Kidney (tissue), 13 donors: ENCODE measurements at regions not wholly inside any gene's neighbourhood (a gene's known extent, or its start where the extent isn't known, plus 50 kb on each side); places are given as distances from the start of the nearest gene placed in this dataset.

ENCODE experiments used
- DNase-seq, 5 donors: peaks; one replicate each; pipeline ENCODE4 v3.0.0-alpha.2; 2013 to 2020
- FAIRE-seq: peaks from 2 replicates; lab custom pipeline; 2012; peaks lifted over from hg19 to GRCh38; lab: Jason Lieb, UNC
- H3K27ac ChIP-seq, 2 donors: one replicate each; pipeline ENCODE4 v1.7.0; 2013; ENCODE audit warnings: low read depth in 2 of 2, low read length in 2 of 2, inconsistent platforms in 1 of 2
- H3K27me3 ChIP-seq: one replicate; pipeline ENCODE4 v1.7.1; 2013; ENCODE audit warnings: low read length, inconsistent platforms; ENCODE audit not compliant: control insufficient read depth, insufficient read depth
- H3K36me3 ChIP-seq, 3 donors: one replicate each; pipeline versions ENCODE4 v1.7.0 to v1.7.1; 2013; ENCODE audit warnings: low read length in 3 of 3, control low read depth in 1 of 3, inconsistent platforms in 1 of 3; ENCODE audit not compliant: insufficient read depth in 3 of 3, control insufficient read depth in 2 of 3
- H3K4me1 ChIP-seq, 3 donors: one replicate each; pipeline versions ENCODE4 v1.7.0 to v1.7.1; 2013; ENCODE audit warnings: low read length in 3 of 3, inconsistent platforms in 1 of 3, low read depth in 1 of 3; ENCODE audit not compliant: control insufficient read depth in 2 of 3, insufficient read depth in 2 of 3
- H3K4me3 ChIP-seq, 3 donors: one replicate each; pipeline versions ENCODE4 v1.7.0 to v1.8.1; 2013; ENCODE audit warnings: low read length in 3 of 3, control low read depth in 1 of 3, inconsistent platforms in 1 of 3
- H3K9ac ChIP-seq, 3 donors: one replicate each; pipeline versions ENCODE4 v1.7.0 to v1.7.1; 2013; ENCODE audit warnings: low read length in 3 of 3, control low read depth in 1 of 3, inconsistent platforms in 1 of 3
- H3K9me3 ChIP-seq, 3 donors: one replicate each; pipeline versions ENCODE4 v1.7.0 to v1.7.1; 2013; ENCODE audit warnings: low read length in 3 of 3, control low read depth in 1 of 3, inconsistent platforms in 1 of 3; ENCODE audit not compliant: control insufficient read depth in 2 of 3, insufficient read depth in 1 of 3
- CTCF ChIP-seq: IDR thresholded peaks from 3 replicates; pipeline ENCODE4 v1.5.1; 2012; ENCODE audit warnings: mild to moderate bottlenecking, moderate library complexity, borderline replicate concordance; ENCODE audit not compliant: insufficient read depth; ENCODE audit errors: extremely low read depth
- intact Hi-C: fragments of 100-400 bp; cut with DNase I; formaldehyde crosslinking; loops from one replicate; pipeline ENCODE4 v1.11.1; 2022
- donor health status: control.
- donor health status: control.
- donor health status: control.
- donor health status: control.
- donor health status: control.
- donor health status: DM: yes; HTN: yes; CAD: no.
- donor health status: Normal renal cell carcinoma (clear cell type).

DNA sequence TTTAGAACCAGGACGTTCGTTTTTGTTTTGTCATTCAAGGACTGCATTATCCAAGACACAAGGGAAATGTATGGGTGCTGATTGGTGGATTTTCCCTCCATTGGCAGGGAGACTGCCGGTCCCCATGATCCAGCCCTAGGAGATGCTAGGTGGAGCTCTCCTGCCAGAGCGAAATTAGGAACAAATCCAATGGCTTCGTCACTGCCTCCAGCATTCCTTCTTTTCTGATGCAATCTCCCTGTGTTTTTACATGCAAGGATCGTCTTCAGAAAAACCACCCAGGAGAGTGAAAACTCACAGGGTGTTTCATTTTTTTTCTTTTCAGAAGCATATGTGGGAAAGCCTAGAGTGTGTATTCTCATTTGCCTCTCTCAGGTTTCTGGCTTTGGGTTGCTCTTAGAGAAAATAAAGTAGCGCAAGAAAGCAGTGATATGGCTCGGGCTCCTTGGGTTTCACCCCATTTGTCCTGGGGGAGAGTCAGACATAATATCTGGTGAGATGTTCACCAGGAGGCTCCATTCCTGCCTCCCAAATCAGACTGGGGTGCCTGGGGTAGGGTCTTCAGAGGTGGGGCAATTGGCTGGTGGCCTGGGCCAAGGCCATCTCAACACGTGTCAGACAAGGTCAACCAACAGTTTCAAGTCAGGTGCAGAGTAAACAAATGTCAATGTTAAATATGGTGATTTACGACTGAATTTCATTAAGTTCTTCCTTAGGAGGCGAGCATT, 450.9 kb upstream of the MKI67 start:
- FAIRE-seq (no peak), DNase-seq (no peak)
- H3K36me3 ChIP-seq, result no peaks in the 10 kb centered on the region
- intact Hi-C loops, result no loop called here
- no peaks in the 10 kb centered on the region for H3K9me3 ChIP-seq
- no peak overlapping the region for H3K27ac ChIP-seq
- no peak overlapping the region for H3K4me3 ChIP-seq
- H3K4me1 ChIP-seq, result no peaks in the 10 kb centered on the region
- no peaks in the 10 kb centered on the region for H3K27me3 ChIP-seq
- H3K9ac ChIP-seq, result no peak overlapping the region
- no peak for TF ChIP-seq CTCF

GRCh38 chr10:128577958-128578750, 451.9 kb upstream of the MKI67 start:
- no peak for TF ChIP-seq CTCF
- DNase-seq (no peak), FAIRE-seq (no peak)
- Histone ChIP-seq H3K4me3 (no peak overlapping the region), H3K9me3 (no peaks in the 10 kb centered on the region), H3K36me3 (no peaks in the 10 kb centered on the region), H3K4me1 (no peaks in the 10 kb centered on the region), H3K27me3 (no peaks in the 10 kb centered on the region), H3K27ac (no peak overlapping the region), H3K9ac (no peak overlapping the region)
- intact Hi-C loops, result no loop called here

- Histone ChIP-seq H3K4me3 (no peak overlapping the region), H3K9ac (no peak overlapping the region), H3K27me3 (no peaks in the 10 kb centered on the region), H3K4me1 (no peaks in the 10 kb centered on the region), H3K9me3 (no peaks in the 10 kb centered on the region), H3K36me3 (no peaks in the 10 kb centered on the region), H3K27ac (no peak overlapping the region)
- intact Hi-C loops, result no loop called here
- no peak for TF ChIP-seq CTCF
- no peak for FAIRE-seq
- no peak for DNase-seq
These were observed 452.5 kb upstream of the MKI67 start for GRCh38 chr10:128578766-128579165.
